ENCODE measurements at regions not wholly inside any gene's neighbourhood (a gene's known extent, or its start where the extent isn't known, plus 50 kb on each side); places are given as distances from the start of the nearest gene placed in this dataset.

DNA sequence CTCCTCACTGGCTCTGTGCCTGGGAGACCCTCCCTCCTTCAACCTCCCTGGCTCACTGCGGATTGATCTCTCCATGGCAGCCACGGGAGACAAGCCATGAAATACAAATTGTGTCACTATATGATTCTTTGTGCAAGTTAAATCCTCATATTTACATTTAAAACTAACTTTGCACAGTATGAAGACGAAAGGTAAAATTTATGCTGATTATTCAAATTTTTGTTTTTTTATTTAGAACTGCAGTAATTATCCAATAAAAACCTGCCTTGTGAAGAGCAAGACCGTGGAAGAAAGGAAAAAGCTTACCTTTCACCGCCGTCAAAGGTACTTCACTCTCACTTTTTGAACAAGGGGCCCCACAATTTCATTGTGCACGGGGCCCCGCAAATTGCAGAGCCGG lies 436.9 kb downstream of the EIPR1 start:
- Histone ChIP-seq H3K4me3 (no peak overlapping the region), H3K27ac (no peak overlapping the region), H3K4me1 (replicated peaks) (no peaks in the 10 kb centered on the region), H3K9me3 (no peaks in the 10 kb centered on the region), H3K36me3 (no peaks in the 10 kb centered on the region), H3K27me3 (replicated peaks; ENCODE audit: insufficient read depth) (no peaks in the 10 kb centered on the region)
- intact Hi-C loops (cut with DNase I): no loop called here
- TF ChIP-seq POLR2A (IDR thresholded peaks at IDR 0.05): no peak
- TF ChIP-seq POLR2AphosphoS5 (IDR thresholded peaks at IDR 0.05): no peak
- TF ChIP-seq CTCF (IDR thresholded peaks at IDR 0.05): no peak
- DNase-seq (ENCODE audit: low spot score): no peak
- 81% methylated on average over 9 of the region's 9 CpGs for WGBS

DNA sequence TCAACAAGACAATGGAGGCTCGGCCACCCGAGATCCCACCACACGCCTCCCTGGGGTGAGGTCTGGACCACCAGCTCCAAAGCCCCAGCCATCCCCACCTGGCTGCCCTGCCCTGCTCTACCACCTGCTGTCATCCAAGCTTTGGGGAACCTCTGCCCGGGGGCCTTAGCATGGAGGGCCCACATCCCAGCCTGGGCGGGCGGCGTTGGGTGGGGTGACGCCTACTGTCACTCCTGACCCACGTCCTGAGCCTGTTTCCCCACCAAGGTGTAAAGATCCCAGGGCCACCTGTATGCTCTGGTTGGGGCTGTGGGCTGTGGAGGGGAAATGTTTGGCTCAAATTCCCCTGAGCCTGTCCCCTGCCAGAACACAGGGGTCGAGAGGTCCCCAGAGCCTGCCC lies 437.6 kb downstream of the EIPR1 start:
- intact Hi-C loops (cut with DNase I): no loop called here

GRCh38 chr2:2939078-2939795 lies 438.4 kb downstream of the EIPR1 start:
- no peak overlapping the region for H3K4me3 ChIP-seq
- WGBS: 95% methylated on average over 13 of the region's 13 CpGs

More for the DNA sequence above, 437.6 kb downstream of the EIPR1 start:
- Histone ChIP-seq H3K4me3 (no peak overlapping the region), H3K36me3 (no peaks in the 10 kb centered on the region), H3K27ac (no peak overlapping the region), H3K4me1 (replicated peaks) (no peaks in the 10 kb centered on the region), H3K9me3 (no peaks in the 10 kb centered on the region), H3K27me3 (replicated peaks; ENCODE audit: insufficient read depth) (no peaks in the 10 kb centered on the region)
- no peak for DNase-seq (ENCODE audit: low spot score)
- TF ChIP-seq CTCF (IDR thresholded peaks at IDR 0.05) (no peak), POLR2A (IDR thresholded peaks at IDR 0.05) (no peak), POLR2AphosphoS5 (IDR thresholded peaks at IDR 0.05) (no peak)
- WGBS: 91% methylated on average over 4 of the region's 10 CpGs

DNA sequence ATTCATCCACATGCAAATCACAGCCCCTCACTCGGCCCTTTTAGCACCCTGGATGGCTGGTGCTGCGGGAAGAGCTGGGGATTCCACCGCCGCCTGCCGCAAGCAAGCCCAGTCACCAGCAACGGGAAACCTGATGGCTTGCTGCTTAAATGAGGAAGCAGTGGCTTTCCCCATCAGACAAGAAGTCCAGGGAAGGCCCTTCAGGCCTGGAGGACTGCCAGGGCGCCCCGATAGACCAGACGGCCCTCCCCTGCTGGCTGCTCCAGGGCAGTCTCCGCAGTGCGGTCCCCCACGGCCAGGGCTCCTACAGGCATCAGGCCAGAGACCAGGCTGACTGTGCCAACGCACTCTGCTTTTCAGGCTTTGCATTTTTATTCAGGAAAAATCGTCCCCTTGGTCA lies 439.1 kb downstream of the EIPR1 start:
- Histone ChIP-seq H3K4me1 (replicated peaks) (no peaks in the 10 kb centered on the region), H3K27me3 (replicated peaks; ENCODE audit: insufficient read depth) (no peaks in the 10 kb centered on the region), H3K36me3 (no peaks in the 10 kb centered on the region), H3K27ac (no peak overlapping the region), H3K9me3 (no peaks in the 10 kb centered on the region), H3K4me3 (no peak overlapping the region)
- intact Hi-C loops (cut with DNase I): no loop called here
- DNase-seq (ENCODE audit: low spot score): no peak
- TF ChIP-seq POLR2AphosphoS5 (IDR thresholded peaks at IDR 0.05): no peak
- TF ChIP-seq CTCF (IDR thresholded peaks at IDR 0.05): no peak
- no peak for TF ChIP-seq POLR2A (IDR thresholded peaks at IDR 0.05)
- WGBS: 86% methylated on average over 14 of the region's 14 CpGs

More at GRCh38 chr2:2939078-2939795, 438.4 kb downstream of the EIPR1 start:
- no peak for TF ChIP-seq CTCF (IDR thresholded peaks at IDR 0.05)
- no peak for TF ChIP-seq POLR2A (IDR thresholded peaks at IDR 0.05)
- TF ChIP-seq POLR2AphosphoS5 (IDR thresholded peaks at IDR 0.05): no peak
- H3K4me1 ChIP-seq (replicated peaks): no peaks in the 10 kb centered on the region
- H3K9me3 ChIP-seq: no peaks in the 10 kb centered on the region
- no peak for DNase-seq (ENCODE audit: low spot score)
- no peaks in the 10 kb centered on the region for H3K36me3 ChIP-seq
- H3K27me3 ChIP-seq (replicated peaks; ENCODE audit: insufficient read depth): no peaks in the 10 kb centered on the region
- no peak overlapping the region for H3K27ac ChIP-seq
- intact Hi-C loops (cut with DNase I): no loop called here
